Caco-2 (cell line): ENCODE measurements at regions not wholly inside any gene's neighbourhood (a gene's known extent, or its start where the extent isn't known, plus 50 kb on each side); places are given as distances from the start of the nearest gene placed in this dataset.

ENCODE experiments used
- BruUV-seq: library from RNA; stranded (reverse); fragments of 400-500 nt; replicated peaks from 2 replicates; lab custom pipeline; 2021; lab: Mats Ljungman, UMichigan
- CTCF ChIA-PET: fragments of 300-600 bp; sonication (Branson Sonifier 250); formaldehyde crosslinking; loops from one replicate; lab custom pipeline; 2022; ENCODE audit warnings: antibody characterized with exemption; lab: Charles Lee
- POLR2A ChIA-PET: fragments of 300-600 bp; sonication (Branson Sonifier 250); formaldehyde crosslinking; loops from one replicate; lab custom pipeline; 2022; ENCODE audit warnings: antibody characterized with exemption; lab: Charles Lee
- DNase-seq, 2 experiments: peaks; one replicate each; pipeline versions ENCODE4 v3.0.0 to v3.0.0-alpha.2; 2020 to 2022
- H3K27me3 ChIP-seq: replicated peaks from 2 replicates; pipeline ENCODE4 v1.6.0; 2011; ENCODE audit warnings: low read length; ENCODE audit not compliant: control insufficient read depth, insufficient read depth
- H3K36me3 ChIP-seq: 2 replicates; pipeline ENCODE4 v1.5.1; 2011; ENCODE audit warnings: low read length; ENCODE audit not compliant: control insufficient read depth, insufficient read depth
- H3K4me1 ChIP-seq: fragments of 250-450 bp; sonication (Bioruptor Pico); 2 replicates; pipeline ENCODE4 v1.5.1; 2020; ENCODE audit warnings: mild to moderate bottlenecking
- H3K4me3 ChIP-seq: 2 replicates; pipeline ENCODE4 v1.5.1; 2011; ENCODE audit warnings: low read depth, mild to moderate bottlenecking, control low read depth, low read length
- H3K9me3 ChIP-seq: fragments of 250-450 bp; sonication (Bioruptor Pico); 2 replicates; pipeline ENCODE4 v1.5.1; 2020; ENCODE audit warnings: mild to moderate bottlenecking, moderate library complexity
- H3K27ac Mint-ChIP-seq: one replicate; pipeline ENCODE4 v1.8.0; 2022; ENCODE audit warnings: mixed read lengths; ENCODE audit not compliant: unreplicated experiment
- H3K27me3 Mint-ChIP-seq: one replicate; pipeline ENCODE4 v1.8.0; 2022; ENCODE audit warnings: mixed read lengths; ENCODE audit not compliant: insufficient read depth, unreplicated experiment
- H3K36me3 Mint-ChIP-seq: one replicate; pipeline ENCODE4 v1.8.0; 2022; ENCODE audit warnings: mild to moderate bottlenecking, mixed read lengths; ENCODE audit not compliant: insufficient read depth, unreplicated experiment
- H3K4me1 Mint-ChIP-seq: one replicate; pipeline ENCODE4 v1.8.0; 2022; ENCODE audit warnings: low read depth, mixed read lengths; ENCODE audit not compliant: unreplicated experiment
- H3K4me3 Mint-ChIP-seq: one replicate; pipeline ENCODE4 v1.8.0; 2022; ENCODE audit warnings: mild to moderate bottlenecking, moderate library complexity, mixed read lengths; ENCODE audit not compliant: unreplicated experiment
- H3K9me3 Mint-ChIP-seq: one replicate; pipeline ENCODE4 v1.8.0; 2022; ENCODE audit warnings: mixed read lengths; ENCODE audit not compliant: unreplicated experiment
- CTCF ChIP-seq, 2 experiments: fragments of 200-600 bp in 1 of 2; IDR thresholded peaks; 1 replicate in 1 of 2; 2 replicates in 1 of 2; pipeline versions ENCODE4 v1.5.1 to v1.8.0; 2011 to 2022; ENCODE audit warnings: antibody characterized with exemption in 1 of 2, control low read depth in 1 of 2, inconsistent platforms in 1 of 2, low read depth in 1 of 2, low read length in 1 of 2, mild to moderate bottlenecking in 1 of 2, moderate library complexity in 1 of 2; ENCODE audit not compliant: insufficient read depth in 1 of 2, severe bottlenecking in 1 of 2, unreplicated experiment in 1 of 2
- intact Hi-C: fragments of 100-400 bp; cut with micrococcal nuclease; formaldehyde crosslinking; loops from one replicate; pipeline ENCODE4 v1.10.0; 2022; ENCODE audit not compliant: unreplicated experiment

- Mint-ChIP-seq H3K27me3 (peaks cover 7% of the 10 kb centered on the region), H3K4me3 (no peak overlapping the region), H3K36me3 (no peaks in the 10 kb centered on the region), H3K27ac (no peak overlapping the region), H3K4me1 (peaks cover 9% of the 10 kb centered on the region), H3K9me3 (no peaks in the 10 kb centered on the region)
- H3K4me3 ChIP-seq = no peak overlapping the region
- H3K4me1 ChIP-seq = peaks cover 8% of the 10 kb centered on the region
- POLR2A ChIA-PET = no interaction called here
- intact Hi-C loops = no loop called here
- CTCF ChIA-PET = interaction anchor here (0.5 kb wide), 1 partner anchor 650 kb away, joined by 4 read pairs; no protein-coding TSS in a partner anchor
- no peaks in the 10 kb centered on the region for H3K9me3 ChIP-seq
- H3K27me3 ChIP-seq = no peaks in the 10 kb centered on the region; the same call in 1 of the 2 replicates
- no peak for DNase-seq
- no peaks in the 10 kb centered on the region for H3K36me3 ChIP-seq
- no peak for TF ChIP-seq CTCF (IDR thresholded peaks at IDR 0.05; ENCODE audit: insufficient read depth in 1 of 2, low read depth in 1 of 2, low read length in 1 of 2, severe bottlenecking in 1 of 2, unreplicated experiment in 1 of 2)
- no TSS peak for BruUV-seq
Measured at GRCh38 chr7:132034748-132035416, 478.5 kb upstream of the PODXL start.

DNA sequence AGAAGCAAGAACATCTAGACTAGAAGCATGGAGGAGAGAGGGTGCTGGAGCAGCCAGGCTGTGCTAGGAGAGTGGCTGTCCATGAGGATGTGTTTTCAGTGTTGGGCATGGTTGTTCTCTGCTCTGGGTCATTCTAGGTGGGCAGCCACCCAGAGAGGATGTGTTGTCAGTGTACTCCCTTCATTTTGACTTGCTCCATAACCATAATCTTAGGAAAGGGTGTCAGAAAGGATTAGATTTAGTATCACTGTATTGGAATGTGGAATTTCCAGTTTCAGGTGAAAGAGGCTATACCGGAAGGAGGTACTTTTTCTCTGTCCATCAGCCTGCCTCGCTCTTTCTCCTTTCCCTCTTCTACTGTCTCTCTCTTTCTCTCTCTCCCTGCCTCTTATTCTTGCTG lies 474.5 kb upstream of the PODXL start:
- H3K27ac Mint-ChIP-seq = no peak overlapping the region

GRCh38 chr7:132030086-132030568 lies 473.7 kb upstream of the PODXL start:
- H3K36me3 ChIP-seq = no peaks in the 10 kb centered on the region
- H3K27me3 ChIP-seq = no peaks in the 10 kb centered on the region
- ChIA-PET POLR2A (no interaction called here), CTCF (no interaction called here)
- Mint-ChIP-seq H3K27me3 (no peaks in the 10 kb centered on the region), H3K36me3 (no peaks in the 10 kb centered on the region), H3K9me3 (no peaks in the 10 kb centered on the region), H3K27ac (no peak overlapping the region), H3K4me1 (peaks cover 9% of the 10 kb centered on the region), H3K4me3 (no peak overlapping the region)
- no TSS peak for BruUV-seq
- no peaks in the 10 kb centered on the region for H3K9me3 ChIP-seq
- peaks cover 8% of the 10 kb centered on the region for H3K4me1 ChIP-seq
- DNase-seq = no peak
- TF ChIP-seq CTCF (IDR thresholded peaks at IDR 0.05; ENCODE audit: insufficient read depth in 1 of 2, low read depth in 1 of 2, low read length in 1 of 2, severe bottlenecking in 1 of 2, unreplicated experiment in 1 of 2) = no peak
- intact Hi-C loops = no loop called here
- H3K4me3 ChIP-seq = no peak overlapping the region

More for the DNA sequence above, 474.5 kb upstream of the PODXL start:
- H3K27me3 ChIP-seq = no peaks in the 10 kb centered on the region
- no peak for TF ChIP-seq CTCF (IDR thresholded peaks at IDR 0.05; ENCODE audit: insufficient read depth in 1 of 2, low read depth in 1 of 2, low read length in 1 of 2, severe bottlenecking in 1 of 2, unreplicated experiment in 1 of 2)
- H3K36me3 ChIP-seq = no peaks in the 10 kb centered on the region
- H3K4me1 ChIP-seq = peaks cover 8% of the 10 kb centered on the region
- POLR2A ChIA-PET = no interaction called here
- intact Hi-C loops = no loop called here
- no peaks in the 10 kb centered on the region for H3K36me3 Mint-ChIP-seq
- no TSS peak for BruUV-seq
- no peak overlapping the region for H3K4me3 Mint-ChIP-seq
- H3K27me3 Mint-ChIP-seq = no peaks in the 10 kb centered on the region
- CTCF ChIA-PET = no interaction called here
- no peaks in the 10 kb centered on the region for H3K9me3 Mint-ChIP-seq
- no peak for DNase-seq
- no peak overlapping the region for H3K4me3 ChIP-seq
- H3K9me3 ChIP-seq = no peaks in the 10 kb centered on the region
- H3K4me1 Mint-ChIP-seq = peaks cover 9% of the 10 kb centered on the region
